ENCODE measurements at regions not wholly inside any gene's neighbourhood (a gene's known extent, or its start where the extent isn't known, plus 50 kb on each side); places are given as distances from the start of the nearest gene placed in this dataset.
A peak's percentile ranks its signal among the peaks of the same experiment; 100 is the strongest.
"Not testable (repeated sequence)": the region's sequence is repeated elsewhere in the genome, so short reads cannot be mapped to it uniquely, and the experiment has no call there.

DNA sequence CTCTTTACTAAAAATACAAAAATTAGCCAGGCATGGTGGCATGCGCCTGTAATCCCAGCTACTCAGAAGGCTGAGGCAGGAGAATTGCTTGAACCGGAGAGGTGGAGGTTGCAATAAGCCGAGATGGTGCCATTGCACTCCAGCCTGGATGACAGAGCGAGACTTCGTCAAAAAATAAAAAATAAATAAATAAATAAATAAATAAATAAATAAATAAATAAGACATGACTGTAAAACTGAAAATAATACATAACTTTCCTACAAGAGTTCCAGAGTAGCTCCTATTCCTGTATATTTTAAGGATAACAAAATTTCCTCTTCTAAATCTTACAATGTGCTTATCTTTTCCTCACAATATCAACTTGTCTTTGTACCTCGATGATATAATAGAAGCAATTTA, 549.4 kb downstream of the TRAM1L1 start:
- not testable (repeated sequence) for DNase-seq

DNA sequence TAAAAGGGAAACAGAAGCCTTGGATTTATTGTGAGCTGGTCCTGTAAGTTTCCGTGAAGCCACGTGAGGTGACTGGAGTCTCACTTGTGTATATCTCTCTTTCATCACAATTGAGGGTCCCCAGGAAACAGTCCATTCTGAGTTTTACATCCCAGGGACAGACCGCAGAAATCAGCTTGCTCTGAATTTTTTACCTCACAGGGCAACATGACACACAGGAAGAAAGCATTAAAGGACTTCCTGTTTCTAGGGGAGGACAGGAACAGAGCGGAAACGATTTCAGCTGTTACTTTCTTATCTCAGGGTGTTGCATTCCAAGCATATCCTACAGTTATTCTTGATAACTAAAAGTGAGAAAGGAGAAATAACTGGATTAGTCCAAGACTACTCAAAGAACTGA, 553.5 kb downstream of the TRAM1L1 start:
- no peak for DNase-seq

DNA sequence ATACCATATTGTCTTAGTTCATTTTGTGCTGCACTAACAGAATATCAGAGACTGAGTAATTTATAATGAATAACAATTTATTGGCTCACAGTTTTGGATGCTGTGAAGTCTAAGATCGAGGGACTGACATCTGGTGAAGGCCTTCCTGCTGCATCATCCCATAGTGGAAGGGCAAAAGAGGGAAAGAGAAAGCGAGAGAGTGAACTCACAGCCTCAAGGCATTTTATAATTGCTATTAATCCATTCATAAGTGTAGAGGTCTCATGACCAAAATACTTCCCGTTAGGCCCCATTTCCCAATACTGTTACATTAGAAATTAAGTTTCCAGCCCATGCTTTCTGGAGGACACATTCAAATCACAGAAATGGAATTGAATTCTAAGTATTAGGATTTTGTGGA, 554.4 kb downstream of the TRAM1L1 start:
- no peak for DNase-seq

DNA sequence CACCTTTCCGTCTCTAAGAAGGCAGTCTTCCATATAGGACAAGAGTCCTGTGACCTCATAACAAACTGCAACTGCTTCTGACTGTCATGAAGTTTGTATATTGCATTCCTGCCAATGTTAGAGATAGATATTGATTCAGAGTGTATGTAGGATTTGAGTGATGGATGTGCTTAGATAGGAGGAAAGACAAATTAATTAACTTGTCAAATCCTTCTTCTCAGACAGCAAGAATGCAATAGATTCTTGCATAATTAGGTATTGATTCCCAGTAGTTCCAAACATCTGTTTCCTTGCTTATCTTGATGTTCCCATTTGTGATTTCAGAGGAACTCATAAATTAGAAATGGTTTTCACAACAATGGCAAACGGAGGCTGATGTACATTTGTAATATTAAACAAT, 555.3 kb downstream of the TRAM1L1 start:
- no peak for DNase-seq

DNA sequence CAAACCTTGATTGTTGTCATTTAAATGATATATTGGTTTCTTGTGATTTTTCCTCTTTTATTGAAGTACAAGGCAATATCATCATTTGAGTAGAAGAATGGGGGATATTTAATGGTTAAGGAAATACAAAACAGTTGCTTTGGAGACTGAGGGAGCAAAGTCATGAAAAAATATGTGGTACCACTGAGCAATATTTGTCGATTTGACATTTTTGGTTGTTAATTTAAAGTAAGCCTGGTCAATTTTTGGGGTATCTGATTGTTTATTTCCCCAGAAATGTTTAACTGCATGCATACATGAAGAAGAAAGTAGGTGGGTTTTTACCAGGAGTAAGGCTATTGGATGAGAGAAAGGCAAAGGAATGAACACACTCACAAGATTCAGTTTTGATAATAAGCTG, 556.2 kb downstream of the TRAM1L1 start:
- no peak for DNase-seq

DNA sequence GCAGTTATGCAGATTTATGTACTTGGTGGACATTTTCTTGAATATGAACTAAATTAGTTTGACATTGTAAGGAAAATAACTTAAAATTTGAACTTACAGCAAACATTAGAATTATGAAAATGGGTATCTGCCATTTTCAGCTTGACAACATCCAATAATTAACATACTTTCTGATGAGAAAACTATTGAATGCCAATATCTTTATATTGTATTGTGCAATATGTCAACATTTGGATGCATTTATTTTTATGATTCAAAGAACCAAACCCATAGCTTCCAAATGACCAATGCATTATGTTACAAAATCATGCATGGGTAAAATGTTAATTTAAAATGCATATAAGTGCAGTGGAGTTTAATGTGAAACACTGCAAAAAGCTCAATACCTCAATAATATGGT, 562.5 kb downstream of the TRAM1L1 start:
- no peak for DNase-seq

DNA sequence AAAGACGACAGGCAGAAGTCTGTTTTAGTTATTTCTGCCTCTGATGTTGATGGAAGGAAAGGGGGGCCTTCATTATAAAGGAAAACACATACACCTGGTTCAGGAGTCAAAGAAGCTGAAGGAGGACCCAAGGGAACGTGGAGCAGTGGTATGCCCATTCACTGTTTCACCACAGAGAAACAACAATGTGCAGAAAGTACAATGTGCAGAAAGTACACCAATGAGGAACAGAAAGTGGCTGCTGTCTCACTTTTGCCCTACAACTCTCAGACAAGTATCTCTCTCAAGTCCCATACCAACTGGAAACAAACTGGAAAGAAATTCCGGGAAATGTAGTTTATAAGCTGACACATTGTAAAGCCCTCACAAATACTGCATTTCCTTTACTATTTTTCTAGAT, 564.5 kb downstream of the TRAM1L1 start:
- no peak for DNase-seq

DNA sequence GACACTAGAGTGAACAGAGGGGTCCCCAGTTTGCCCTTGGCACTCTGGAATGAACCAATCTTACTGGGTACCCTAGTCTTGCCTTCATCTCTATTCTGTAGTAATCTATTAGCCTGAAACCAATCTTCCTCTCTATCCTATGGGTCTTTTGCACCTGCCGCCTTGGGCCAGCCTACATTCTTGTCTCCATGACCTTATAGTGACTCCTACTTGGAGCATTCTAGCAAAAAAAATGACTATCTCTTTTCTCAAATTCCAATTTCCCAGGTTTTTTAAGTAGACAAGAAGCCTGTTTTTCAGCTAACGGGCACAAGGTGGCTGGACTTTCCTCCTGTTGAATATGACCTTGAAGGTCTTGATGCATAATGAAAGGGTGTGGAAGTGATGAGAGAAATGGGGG, 568.7 kb downstream of the TRAM1L1 start:
- DNase-seq, result no peak

DNA sequence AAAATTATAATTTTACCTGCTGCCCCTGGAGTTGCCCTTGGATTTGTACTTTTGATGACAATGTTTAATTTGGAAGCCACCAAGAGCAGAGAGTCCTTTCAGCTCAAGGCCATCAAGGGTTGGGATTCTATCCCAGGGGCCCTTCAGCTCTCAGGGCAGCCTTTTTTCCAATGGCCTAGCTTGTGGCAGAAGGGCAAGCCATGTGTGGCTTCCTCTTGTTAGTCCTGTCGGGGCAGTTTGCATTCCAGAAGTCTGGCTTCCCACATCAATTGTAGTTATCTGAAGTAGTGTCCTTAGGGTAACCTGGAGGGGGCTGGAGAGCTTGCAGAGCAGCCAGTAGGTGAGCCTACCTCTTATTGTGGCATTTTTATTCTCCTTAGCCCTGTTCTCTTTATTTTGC, 569.4 kb downstream of the TRAM1L1 start:
- DNase-seq, result no peak

DNA sequence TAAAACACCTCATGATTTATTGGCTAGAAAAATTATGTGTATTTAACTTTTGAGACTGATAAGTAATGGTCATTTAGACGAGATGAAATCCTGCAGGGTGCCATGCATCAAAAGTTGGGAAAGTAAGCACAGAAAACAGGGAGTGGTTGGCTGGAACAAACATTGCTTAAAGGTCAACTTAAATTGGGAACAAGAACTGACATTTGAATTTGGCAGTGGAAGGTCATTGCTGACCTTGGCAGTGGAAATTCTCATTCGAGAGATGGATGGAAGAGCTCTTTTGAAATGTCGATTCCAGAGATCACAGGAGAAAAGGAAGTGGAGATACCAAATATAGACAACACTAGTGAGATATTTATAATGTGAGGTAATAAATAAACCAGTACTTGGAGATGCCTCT, 572.8 kb downstream of the TRAM1L1 start:
- DNase-seq, result no peak

DNA sequence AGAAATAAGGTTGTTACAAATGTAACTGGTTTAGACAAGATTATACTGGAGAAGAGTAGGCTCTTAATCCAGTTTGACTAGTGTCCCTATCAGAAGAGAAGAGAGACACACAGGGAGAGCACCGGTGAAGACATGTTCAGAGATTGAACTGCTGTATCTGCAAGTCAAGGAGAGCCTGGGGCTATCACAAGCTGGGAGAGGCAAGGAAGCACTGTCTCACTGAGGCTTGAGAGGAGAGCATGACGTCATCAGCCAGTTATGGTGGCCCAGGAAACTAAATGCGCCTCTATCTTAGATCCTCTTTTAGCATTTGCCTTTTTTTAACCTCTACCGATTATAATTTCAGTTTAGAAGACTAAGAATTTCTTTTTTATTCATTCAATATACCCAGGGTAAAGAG, 583.4 kb downstream of the TRAM1L1 start:
- DNase-seq, result no peak

DNA sequence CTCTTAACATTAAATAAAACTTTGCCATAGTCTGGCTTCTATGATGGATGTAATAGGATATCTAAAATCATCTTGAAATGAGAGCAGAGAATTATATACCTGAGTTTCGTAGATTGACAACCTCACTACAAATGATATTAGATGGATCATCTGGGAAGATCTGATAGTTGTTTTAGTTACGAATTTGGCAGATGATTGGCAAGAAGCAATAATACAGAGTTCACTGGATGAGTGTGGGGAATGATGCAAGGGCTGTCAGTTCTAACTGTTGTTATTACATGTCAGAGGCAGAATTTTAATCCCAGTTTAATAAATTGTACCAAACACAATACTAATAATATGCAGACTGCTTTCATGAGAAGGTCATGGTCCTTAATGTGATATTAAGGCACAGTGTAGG, 585.2 kb downstream of the TRAM1L1 start:
- DNase-seq, result no peak

DNA sequence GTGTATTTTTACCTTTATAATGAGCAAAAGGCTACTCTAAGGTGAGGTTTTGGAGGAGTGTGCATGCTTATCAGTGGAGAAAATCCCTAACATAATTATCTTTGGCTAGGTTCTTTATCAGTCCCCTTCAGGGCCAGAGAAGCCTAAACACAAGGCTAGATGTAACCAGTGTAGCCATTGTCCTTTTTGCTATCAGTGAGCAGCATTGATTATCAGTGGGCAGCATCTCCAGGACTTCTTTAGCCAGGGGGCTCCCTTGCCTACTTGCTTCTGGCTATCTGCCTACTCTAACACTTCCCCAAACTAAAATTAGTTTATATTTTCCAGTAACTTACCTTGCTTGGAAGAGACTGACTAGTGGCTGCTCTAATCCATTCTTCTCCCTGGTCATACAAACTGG, 595.6 kb downstream of the TRAM1L1 start:
- no peak for DNase-seq

DNA sequence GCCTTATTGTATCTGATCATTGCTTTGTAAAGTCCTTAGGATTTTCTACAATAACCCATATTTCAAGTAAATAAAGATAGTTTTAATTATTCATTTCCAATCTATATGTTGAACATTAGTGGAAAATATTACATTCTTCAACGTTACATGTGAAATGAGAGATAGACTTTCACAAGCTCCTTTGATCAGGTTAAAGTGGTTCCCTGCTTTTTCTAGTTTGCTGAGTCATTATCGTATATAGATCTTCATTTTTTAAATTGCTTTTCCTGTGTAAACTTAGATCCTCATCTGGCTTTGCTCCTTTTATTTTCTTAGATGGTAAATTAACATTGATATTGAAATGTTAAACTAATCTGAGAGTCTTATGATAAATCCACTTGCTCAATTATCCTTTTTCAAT, 599.0 kb downstream of the TRAM1L1 start:
- no peak for DNase-seq

DNA sequence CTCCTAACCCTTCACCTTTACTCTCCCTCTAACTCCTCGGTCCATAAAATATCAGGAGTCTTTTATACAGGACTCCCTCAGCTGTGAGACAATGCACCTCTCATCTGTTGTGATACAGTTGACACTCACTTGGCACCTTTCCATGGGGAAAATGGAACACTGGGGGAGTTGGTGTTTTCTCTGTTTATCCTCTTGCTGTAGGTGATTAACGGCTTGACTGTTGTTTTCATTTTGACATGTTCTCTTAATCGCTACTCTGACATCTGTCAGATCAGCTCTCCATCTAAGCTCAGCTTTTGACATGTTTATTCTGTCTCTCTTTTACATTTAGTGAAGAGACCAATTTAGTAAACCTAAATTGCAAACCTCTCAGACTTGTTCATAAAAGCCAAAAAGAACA, 604.8 kb downstream of the TRAM1L1 start:
- DNase-seq, result peak; percentile 69

DNA sequence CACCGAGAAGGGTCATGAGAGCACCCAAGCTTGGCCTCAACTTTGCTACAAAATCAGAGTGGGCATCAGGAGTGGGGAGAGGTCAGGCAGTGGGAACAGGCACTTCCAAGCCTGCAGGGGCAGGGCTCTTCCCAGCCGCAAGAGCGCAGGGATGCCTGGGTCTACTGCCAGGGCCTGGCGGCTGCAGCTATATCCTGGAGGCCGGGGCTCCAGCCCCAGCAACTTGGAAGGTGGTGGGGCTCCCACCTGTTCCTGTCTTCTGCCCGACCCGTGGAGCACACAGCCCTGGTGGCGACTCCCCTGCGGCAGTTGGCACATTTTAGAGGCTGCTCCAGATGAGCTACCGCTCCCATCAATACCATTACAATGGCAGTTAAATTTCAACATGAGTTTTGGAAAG, 607.0 kb downstream of the TRAM1L1 start:
- DNase-seq, result no peak

DNA sequence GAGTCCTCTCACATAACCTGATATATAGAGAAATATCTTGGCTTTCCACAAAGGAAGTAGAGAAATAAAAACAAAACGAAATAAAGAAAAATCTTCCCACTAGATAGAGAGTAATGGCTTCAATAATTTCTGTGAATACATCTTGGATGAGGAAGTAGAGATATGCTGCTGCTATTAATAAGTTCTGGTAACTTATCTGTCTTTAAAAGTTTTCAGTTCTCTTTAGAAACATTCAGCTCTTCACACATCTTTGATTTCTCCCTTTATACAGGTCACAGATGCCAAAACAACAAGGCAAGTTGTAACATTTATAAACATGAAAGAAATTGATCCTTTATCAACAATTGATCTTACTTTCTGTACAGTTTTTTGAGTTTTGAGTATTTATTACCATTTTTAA, 615.8 kb downstream of the TRAM1L1 start:
- no peak for DNase-seq

DNA sequence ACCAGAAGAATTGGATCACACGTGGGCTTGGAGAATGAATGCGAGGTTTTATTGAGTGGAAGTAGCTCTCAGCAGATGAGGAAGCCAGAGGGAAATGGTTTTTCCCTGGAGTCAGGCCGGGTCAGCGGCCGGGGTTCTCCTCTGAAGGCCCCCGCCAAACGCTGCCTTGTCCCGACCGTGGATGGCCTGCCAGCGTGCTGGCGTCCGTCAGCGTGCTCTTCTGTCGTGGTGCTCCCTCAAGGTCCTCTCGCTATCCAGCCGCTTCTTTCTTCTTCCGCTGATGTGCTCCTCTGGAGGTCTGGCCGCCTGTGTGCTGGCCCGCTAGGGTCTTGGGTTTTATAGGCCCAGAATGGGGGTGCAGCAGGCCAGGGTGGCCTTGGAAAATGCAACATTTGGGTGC, 632.2 kb downstream of the TRAM1L1 start:
- DNase-seq, result no peak

DNA sequence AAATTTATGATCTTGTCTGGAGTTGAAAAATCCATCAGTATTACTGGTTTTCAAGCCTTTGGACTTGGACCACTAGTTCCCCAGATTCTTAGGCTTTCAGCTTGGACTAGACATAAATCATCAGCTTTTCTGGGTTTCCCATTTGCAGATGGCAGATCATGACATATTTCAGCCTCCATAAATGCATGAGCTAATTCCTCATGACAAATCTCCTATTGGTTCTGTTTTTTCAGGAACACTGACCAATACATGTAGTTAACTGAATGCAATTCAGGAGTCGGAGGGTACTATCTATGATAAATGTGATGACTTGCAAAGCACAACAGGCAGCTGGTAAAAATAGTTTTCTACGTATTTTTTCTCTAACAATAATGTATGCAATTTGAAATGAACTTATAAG, 635.6 kb downstream of the TRAM1L1 start:
- no peak for DNase-seq

DNA sequence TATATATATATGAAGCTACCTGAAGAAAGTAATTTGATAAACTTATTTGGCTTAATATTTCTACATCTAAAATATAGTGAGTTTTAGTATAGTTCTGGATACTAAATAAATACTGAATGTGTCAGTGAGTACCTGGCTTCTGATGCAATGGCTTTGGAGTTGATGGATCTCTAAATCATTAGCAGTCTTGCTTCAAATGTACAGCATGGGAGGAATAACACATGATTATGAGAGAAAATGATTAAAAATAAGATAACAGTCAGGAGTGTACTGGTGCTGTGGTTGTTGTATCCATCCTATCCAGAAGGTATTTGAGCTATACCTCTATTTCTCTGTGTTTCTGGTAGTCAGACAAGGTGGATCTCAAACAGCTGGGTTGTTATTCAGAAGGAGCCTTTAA, 641.3 kb downstream of the TRAM1L1 start:
- DNase-seq, result no peak

DNA sequence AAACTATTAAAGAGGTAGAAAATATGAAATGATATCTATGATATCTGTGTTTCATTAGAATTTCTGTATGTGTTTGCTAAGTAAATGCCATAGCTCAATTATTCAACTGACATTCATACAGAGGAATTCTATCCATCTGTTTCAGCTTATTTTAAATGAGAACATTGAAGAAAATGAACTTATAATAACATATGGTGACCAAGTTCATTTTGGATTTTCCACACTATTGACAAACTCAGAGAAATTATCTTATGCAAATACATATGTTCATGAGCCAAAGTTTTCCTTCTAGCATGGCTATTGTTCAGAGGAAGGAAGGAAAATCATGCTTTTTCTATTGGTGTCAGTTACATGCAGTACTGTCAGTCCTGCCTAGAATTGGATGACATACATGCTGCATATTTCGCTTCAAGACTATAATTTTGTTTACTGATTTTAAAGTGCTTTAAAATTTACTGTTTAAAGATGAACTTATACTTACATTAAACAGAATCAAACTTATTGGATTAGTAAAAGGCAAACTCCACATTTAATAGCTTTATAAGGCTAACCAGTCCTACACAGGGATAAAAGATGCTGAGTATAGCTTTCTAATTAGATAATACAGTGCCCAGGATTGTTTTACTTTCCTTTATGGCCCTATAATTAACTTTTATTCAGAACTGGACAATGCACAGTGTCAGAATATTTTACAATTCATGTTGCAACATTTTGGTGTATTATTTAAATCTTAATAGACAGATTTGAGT, 646.2 kb downstream of the TRAM1L1 start:
- no peak for DNase-seq

DNA sequence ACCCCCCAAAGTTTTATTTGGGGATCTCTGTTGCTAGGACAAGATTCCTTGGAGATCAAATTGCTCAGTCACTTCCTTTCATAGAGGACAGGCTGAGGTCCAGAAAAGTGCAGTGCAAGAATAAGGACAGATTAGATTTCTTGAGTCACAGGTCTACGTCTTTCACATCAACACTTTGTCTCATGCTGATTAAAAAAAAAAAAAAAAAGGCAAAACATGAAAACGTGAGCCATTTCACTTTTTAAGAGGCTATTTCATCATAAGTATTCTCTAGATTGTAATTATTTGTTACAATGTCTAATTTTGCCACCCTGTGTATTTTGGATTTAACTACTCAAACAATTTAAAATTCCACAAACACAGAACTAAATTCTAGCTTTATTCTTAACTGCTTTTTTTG, 647.0 kb downstream of the TRAM1L1 start:
- no peak for DNase-seq

DNA sequence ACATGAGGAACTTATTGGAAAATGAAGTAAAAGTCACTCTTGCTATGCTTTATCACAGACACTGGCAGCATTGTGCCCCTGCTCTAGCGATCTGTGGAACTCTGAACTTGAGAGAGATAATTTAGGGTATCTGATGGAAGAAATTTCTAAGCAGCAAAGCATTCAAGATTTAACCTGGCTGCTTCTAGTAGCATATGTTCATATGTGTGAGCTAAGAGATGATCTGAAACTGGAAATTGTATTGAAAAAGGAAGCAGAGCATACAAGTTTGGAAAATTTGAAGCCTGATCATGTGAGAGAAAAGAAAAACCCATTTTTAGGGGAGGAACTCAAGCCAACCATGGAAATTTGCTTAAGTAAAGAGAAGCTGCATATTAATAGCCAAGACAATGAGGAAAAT, 657.7 kb downstream of the TRAM1L1 start:
- no peak for DNase-seq

DNA sequence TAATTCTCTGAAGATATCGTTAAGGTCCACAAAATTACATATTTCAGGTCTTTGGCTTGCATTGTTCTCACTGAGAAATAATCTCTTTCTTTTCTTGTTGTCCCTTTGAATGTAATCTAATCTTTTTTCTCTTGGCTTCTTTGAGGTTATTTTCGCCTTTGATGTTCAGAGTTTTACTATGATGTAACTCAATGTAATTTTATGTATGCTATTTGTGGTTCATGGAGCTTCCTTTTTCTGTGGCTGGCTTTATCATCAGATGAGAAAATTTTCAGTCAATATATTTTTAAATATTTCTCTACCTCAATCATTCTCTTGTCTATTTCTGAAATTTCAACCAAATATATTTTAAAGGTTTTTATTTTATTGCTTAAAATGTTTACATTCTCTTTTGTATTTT, 672.2 kb downstream of the TRAM1L1 start:
- no peak for DNase-seq

DNA sequence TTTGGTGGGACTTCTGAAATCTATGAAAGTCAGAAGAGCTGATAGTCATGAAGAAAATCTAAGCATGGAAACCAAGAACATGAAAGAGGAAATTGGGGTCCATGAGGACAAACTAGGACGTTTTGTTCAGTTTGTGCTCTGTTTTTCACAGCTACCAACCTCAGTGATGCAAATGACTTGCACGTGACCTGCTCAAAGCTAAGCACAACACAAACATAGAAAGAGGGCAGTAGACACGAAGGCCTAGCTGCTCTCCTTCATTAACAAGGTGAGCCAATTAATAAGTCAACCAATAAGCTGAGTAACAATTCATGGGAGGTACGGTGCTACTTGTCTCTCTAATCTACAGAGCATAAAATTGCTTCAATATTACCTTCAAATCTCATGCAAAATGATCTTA, 684.1 kb downstream of the TRAM1L1 start:
- no peak for DNase-seq

DNA sequence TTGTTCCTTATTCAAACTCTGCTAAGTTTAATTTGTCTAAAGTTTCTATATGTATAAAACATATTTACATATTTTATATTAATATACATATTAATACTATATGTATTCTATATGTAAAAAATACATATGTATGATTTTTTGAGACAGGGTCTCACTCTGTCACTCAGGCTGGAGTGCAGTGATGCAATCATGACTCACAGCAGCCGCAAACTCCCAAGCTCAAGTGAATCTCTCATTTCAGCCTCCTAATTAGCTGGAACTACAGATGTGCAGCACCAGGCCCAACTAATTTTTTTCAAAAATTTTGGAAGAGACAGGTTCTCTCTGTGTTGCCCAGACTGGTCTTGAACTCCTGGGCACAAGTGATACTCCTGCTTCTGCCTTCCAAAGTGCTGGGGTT, 684.9 kb downstream of the TRAM1L1 start:
- no peak for DNase-seq
